Liver (tissue), 7 donors: ENCODE measurements at regions not wholly inside any gene's neighbourhood (a gene's known extent, or its start where the extent isn't known, plus 50 kb on each side); places are given as distances from the start of the nearest gene placed in this dataset.

Experiments
- DNase-seq: peaks from one replicate; pipeline ENCODE4 v3.0.0-alpha.2; 2017; ENCODE audit warnings: low spot score
- H3K27ac ChIP-seq, 2 donors: one replicate each; pipeline ENCODE4 v1.7.0; 2013; ENCODE audit warnings: inconsistent platforms in 2 of 2, low read length in 2 of 2, control low read depth in 1 of 2, low read depth in 1 of 2, mild to moderate bottlenecking in 1 of 2
- H3K27me3 ChIP-seq, 4 donors: one replicate each; pipeline versions ENCODE4 v1.6.1 to v1.7.0; 2013; ENCODE audit warnings: low read length in 3 of 4, inconsistent platforms in 1 of 4, mild to moderate bottlenecking in 1 of 4, moderate library complexity in 1 of 4; ENCODE audit not compliant: control insufficient read depth in 4 of 4, insufficient read depth in 4 of 4
- H3K36me3 ChIP-seq, 4 donors: one replicate each; pipeline versions ENCODE4 v1.6.1 to v1.7.0; 2013; ENCODE audit warnings: low read length in 3 of 4, mild to moderate bottlenecking in 3 of 4, low read depth in 1 of 4, moderate library complexity in 1 of 4; ENCODE audit not compliant: control insufficient read depth in 4 of 4, insufficient read depth in 3 of 4
- H3K4me1 ChIP-seq, 4 donors: one replicate each; pipeline versions ENCODE4 v1.6.1 to v1.7.0; 2013; ENCODE audit warnings: low read length in 3 of 4, mild to moderate bottlenecking in 3 of 4, moderate library complexity in 1 of 4; ENCODE audit not compliant: control insufficient read depth in 4 of 4, insufficient read depth in 4 of 4
- H3K4me3 ChIP-seq, 3 donors: one replicate each; pipeline versions ENCODE4 v1.6.1 to v1.7.0; 2013; ENCODE audit warnings: low read length in 3 of 3, control low read depth in 1 of 3, low read depth in 1 of 3, mild to moderate bottlenecking in 1 of 3
- H3K9ac ChIP-seq, 2 donors: one replicate each; pipeline ENCODE4 v1.7.0; 2013; ENCODE audit warnings: low read length in 2 of 2, mild to moderate bottlenecking in 2 of 2, moderate library complexity in 2 of 2, control low read depth in 1 of 2, low read depth in 1 of 2
- H3K9me3 ChIP-seq, 4 donors: one replicate each; pipeline versions ENCODE4 v1.6.1 to v1.7.0; 2013; ENCODE audit warnings: low read length in 3 of 4; ENCODE audit not compliant: control insufficient read depth in 4 of 4
- EGR1 ChIP-seq, 2 donors: IDR thresholded peaks; 2 replicates each; pipeline ENCODE4 v1.6.1; 2016 to 2018; ENCODE audit warnings: antibody characterized with exemption in 2 of 2, low read depth in 2 of 2
- FOXA2 ChIP-seq: IDR thresholded peaks from 2 replicates; pipeline ENCODE4 v1.6.1; 2016; ENCODE audit warnings: antibody characterized with exemption
- GABPA ChIP-seq, 2 donors: IDR thresholded peaks in 1 of 2; conservative IDR thresholded peaks in 1 of 2; 2 replicates each; pipeline ENCODE4 v1.6.1; 2016; ENCODE audit warnings: antibody characterized with exemption in 2 of 2, mild to moderate bottlenecking in 1 of 2, moderate library complexity in 1 of 2
- HNF4A ChIP-seq, 2 donors: conservative IDR thresholded peaks; 2 replicates each; pipeline ENCODE4 v1.6.1; 2016; ENCODE audit warnings: antibody characterized with exemption in 2 of 2, mild to moderate bottlenecking in 2 of 2
- HNF4G ChIP-seq: IDR thresholded peaks from 2 replicates; pipeline ENCODE4 v1.6.1; 2016; ENCODE audit warnings: antibody characterized with exemption
- JUND ChIP-seq, 2 donors: IDR thresholded peaks; 2 replicates each; pipeline ENCODE4 v1.6.1; 2016; ENCODE audit warnings: antibody characterized with exemption in 2 of 2
- MAX ChIP-seq: IDR thresholded peaks from 2 replicates; pipeline ENCODE4 v1.6.1; 2016; ENCODE audit warnings: antibody characterized with exemption
- NR2F2 ChIP-seq: IDR thresholded peaks from 2 replicates; pipeline ENCODE4 v1.6.1; 2016; ENCODE audit warnings: antibody characterized with exemption
- REST ChIP-seq: IDR thresholded peaks from 2 replicates; pipeline ENCODE4 v1.6.1; 2016; ENCODE audit warnings: antibody characterized with exemption, mild to moderate bottlenecking
- RXRA ChIP-seq, 2 donors: IDR thresholded peaks; 2 replicates each; pipeline ENCODE4 v1.6.1; 2017 to 2018; ENCODE audit warnings: antibody characterized with exemption in 2 of 2, mild to moderate bottlenecking in 1 of 2
- SP1 ChIP-seq: IDR thresholded peaks from 2 replicates; pipeline ENCODE4 v1.6.1; 2018; ENCODE audit warnings: antibody characterized with exemption, mild to moderate bottlenecking
- YY1 ChIP-seq: IDR thresholded peaks from 2 replicates; pipeline ENCODE4 v1.6.1; 2016; ENCODE audit warnings: antibody characterized with exemption, mild to moderate bottlenecking
- WGBS: extraction: QIAGEN DNeasy Blood & Tissue Kit; methylation state at CpG from one replicate; pipeline ENCODE4 v1.1.7; 2013; 5-methylcytosine and 5-hydroxymethylcytosine counted together
- donor health status: healthy.
- donor health status: healthy.
- donor health status: healthy.
- donor health status: healthy.

GRCh38 chr2:37532503-37532902 lies 138.9 kb downstream of the CDC42EP3 start:
- H3K9ac ChIP-seq: no peak overlapping the region
- TF ChIP-seq GABPA (IDR thresholded peaks at IDR 0.05 in 1 of 2, conservative IDR thresholded peaks at IDR 0.05 in 1 of 2) (no peak), HNF4A (conservative IDR thresholded peaks at IDR 0.05) (peak in 1 of 2 donors; percentile 17)
- H3K27me3 ChIP-seq: no peaks in the 10 kb centered on the region
- no peak overlapping the region for H3K4me3 ChIP-seq
- WGBS: 41% methylated on average over 2 of the region's 2 CpGs
- H3K27ac ChIP-seq: no peak overlapping the region
- H3K9me3 ChIP-seq: no peaks in the 10 kb centered on the region
- DNase-seq: no peak
- H3K4me1 ChIP-seq: peaks cover 0 to 2% (median 0%) of the 10 kb centered on the region in 4 donors
- H3K36me3 ChIP-seq: no peaks in the 10 kb centered on the region

- Histone ChIP-seq H3K27ac (no peak overlapping the region), H3K4me1 (peaks cover 0 to 2% (median 0%) of the 10 kb centered on the region in 4 donors), H3K27me3 (no peaks in the 10 kb centered on the region), H3K36me3 (no peaks in the 10 kb centered on the region), H3K9ac (no peak overlapping the region), H3K9me3 (no peaks in the 10 kb centered on the region), H3K4me3 (no peak overlapping the region)
- TF ChIP-seq MAX: no peak
- TF ChIP-seq JUND (IDR thresholded peaks at IDR 0.05): no peak
- TF ChIP-seq HNF4A (conservative IDR thresholded peaks at IDR 0.05): no peak
- no peak for TF ChIP-seq EGR1 (IDR thresholded peaks at IDR 0.05; ENCODE audit: low read depth in 2 of 2)
- no peak for TF ChIP-seq YY1
- no peak for TF ChIP-seq REST
- DNase-seq: no peak
- WGBS: 93% methylated on average over 5 of the region's 5 CpGs
These were observed 134.1 kb downstream of the CDC42EP3 start for GRCh38 chr2:37537316-37537715.

- H3K9ac ChIP-seq: no peak overlapping the region
- DNase-seq: no peak
- no peaks in the 10 kb centered on the region for H3K27me3 ChIP-seq
- H3K9me3 ChIP-seq: no peaks in the 10 kb centered on the region
- no peak overlapping the region for H3K27ac ChIP-seq
- H3K4me3 ChIP-seq: no peak overlapping the region
- no peak for TF ChIP-seq SP1
- TF ChIP-seq FOXA2: no peak
- no peak for TF ChIP-seq GABPA (IDR thresholded peaks at IDR 0.05 in 1 of 2, conservative IDR thresholded peaks at IDR 0.05 in 1 of 2)
- TF ChIP-seq RXRA (IDR thresholded peaks at IDR 0.05): no peak
- TF ChIP-seq HNF4A (conservative IDR thresholded peaks at IDR 0.05): no peak
- no peak for TF ChIP-seq NR2F2
- no peak for TF ChIP-seq JUND (IDR thresholded peaks at IDR 0.05)
- no peak for TF ChIP-seq HNF4G
- TF ChIP-seq YY1: no peak
- 81% methylated on average over 5 of the region's 5 CpGs for WGBS
- H3K4me1 ChIP-seq: peaks cover 0 to 9% (median 4%) of the 10 kb centered on the region in 4 donors
- no peaks in the 10 kb centered on the region for H3K36me3 ChIP-seq
These were observed 129.9 kb downstream of the CDC42EP3 start for GRCh38 chr2:37541516-37541915.
